ENCODE measurements at regions not wholly inside any gene's neighbourhood (a gene's known extent, or its start where the extent isn't known, plus 50 kb on each side); places are given as distances from the start of the nearest gene placed in this dataset.

DNA sequence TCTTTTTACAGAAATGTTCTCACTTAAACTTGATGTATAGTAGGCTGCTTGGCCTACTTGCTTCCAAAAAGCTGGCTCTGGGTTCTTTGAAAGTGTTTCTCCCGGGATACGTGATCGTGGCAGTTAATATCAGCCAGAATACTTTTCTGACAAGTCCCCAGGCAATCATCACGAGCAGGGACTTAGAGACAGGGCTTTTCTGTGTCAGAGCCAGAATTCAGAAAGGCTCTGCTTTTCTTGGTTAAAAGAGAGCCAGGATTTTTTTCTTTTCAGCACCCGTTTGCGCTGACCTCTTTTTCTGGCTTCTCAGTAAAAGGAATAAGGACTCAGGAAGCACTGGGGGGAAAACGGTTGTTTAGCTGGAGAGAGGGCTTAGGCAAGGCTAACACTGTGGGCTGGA lies 57.8 kb upstream of the ARHGAP5 start:
- H3K27me3 ChIP-seq (ENCODE audit: control insufficient read depth in 1 of 2, insufficient read depth in 2 of 2, low read length in 2 of 2), result no peaks in the 10 kb centered on the region
- TF ChIP-seq, protein P1, sequence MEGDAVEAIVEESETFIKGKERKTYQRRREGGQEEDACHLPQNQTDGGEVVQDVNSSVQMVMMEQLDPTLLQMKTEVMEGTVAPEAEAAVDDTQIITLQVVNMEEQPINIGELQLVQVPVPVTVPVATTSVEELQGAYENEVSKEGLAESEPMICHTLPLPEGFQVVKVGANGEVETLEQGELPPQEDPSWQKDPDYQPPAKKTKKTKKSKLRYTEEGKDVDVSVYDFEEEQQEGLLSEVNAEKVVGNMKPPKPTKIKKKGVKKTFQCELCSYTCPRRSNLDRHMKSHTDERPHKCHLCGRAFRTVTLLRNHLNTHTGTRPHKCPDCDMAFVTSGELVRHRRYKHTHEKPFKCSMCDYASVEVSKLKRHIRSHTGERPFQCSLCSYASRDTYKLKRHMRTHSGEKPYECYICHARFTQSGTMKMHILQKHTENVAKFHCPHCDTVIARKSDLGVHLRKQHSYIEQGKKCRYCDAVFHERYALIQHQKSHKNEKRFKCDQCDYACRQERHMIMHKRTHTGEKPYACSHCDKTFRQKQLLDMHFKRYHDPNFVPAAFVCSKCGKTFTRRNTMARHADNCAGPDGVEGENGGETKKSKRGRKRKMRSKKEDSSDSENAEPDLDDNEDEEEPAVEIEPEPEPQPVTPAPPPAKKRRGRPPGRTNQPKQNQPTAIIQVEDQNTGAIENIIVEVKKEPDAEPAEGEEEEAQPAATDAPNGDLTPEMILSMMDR (IDR thresholded peaks at IDR 0.05), result no peak
- no peaks in the 10 kb centered on the region for H3K9me3 Mint-ChIP-seq
- H3K27ac ChIP-seq (ENCODE audit: low read depth in 1 of 2, low read length in 2 of 2), result no peak overlapping the region
- no peaks in the 10 kb centered on the region for H3K4me1 ChIP-seq (ENCODE audit: insufficient read depth, low read length)
- H3K36me3 ChIP-seq (ENCODE audit: insufficient read depth, low read length), result no peaks in the 10 kb centered on the region
- ATAC-seq (ENCODE audit: poor library complexity), result no peak
- no peak overlapping the region for H3K4me3 Mint-ChIP-seq
- POLR2A ChIA-PET, result no interaction called here
- peaks cover 4% of the 10 kb centered on the region for H3K27me3 Mint-ChIP-seq
- no peaks in the 10 kb centered on the region for H3K4me1 Mint-ChIP-seq (ENCODE audit: low read depth)
- intact Hi-C loops (cut with DNase I, micrococcal nuclease), result no loop called here
- CTCF ChIA-PET, result no interaction called here
- no peaks in the 10 kb centered on the region for H3K36me3 Mint-ChIP-seq (ENCODE audit: low read depth)
- H3K4me3 ChIP-seq (ENCODE audit: low read length), result no peak overlapping the region
- DNase-seq, result no peak
- no peak overlapping the region for H3K27ac Mint-ChIP-seq
- no peaks in the 10 kb centered on the region for H3K9me3 ChIP-seq (ENCODE audit: control insufficient read depth in 1 of 2, insufficient read depth in 1 of 2, low read length in 2 of 2)

DNA sequence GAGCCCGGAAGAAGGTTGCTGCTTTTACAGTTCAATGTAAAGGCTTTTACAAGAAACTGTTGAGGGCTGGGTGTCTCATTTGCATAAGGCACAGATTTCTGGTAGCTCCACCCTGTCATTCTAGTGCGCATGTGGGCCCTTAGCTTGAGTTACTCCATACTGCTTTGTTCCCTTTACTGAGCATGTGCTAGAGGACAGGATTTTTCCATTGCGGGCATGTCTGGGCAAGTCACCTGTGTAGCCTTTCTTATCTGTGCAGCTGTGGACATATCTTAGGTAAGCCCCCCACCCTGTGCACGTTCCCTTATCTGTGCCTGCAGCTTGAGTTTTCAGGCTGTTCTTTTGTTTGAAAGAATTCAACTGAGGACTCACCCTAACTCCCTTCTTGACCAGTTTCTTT lies 56.2 kb upstream of the ARHGAP5 start:
- ATAC-seq (ENCODE audit: poor library complexity) (no peak), DNase-seq (no peak)
- TF ChIP-seq, protein P1 (IDR thresholded peaks at IDR 0.05), result no peak
- ChIA-PET CTCF (no interaction called here), POLR2A (no interaction called here)
- no peaks in the 10 kb centered on the region for H3K9me3 Mint-ChIP-seq
- Histone ChIP-seq H3K9me3 (ENCODE audit: control insufficient read depth in 1 of 2, insufficient read depth in 1 of 2, low read length in 2 of 2) (no peaks in the 10 kb centered on the region), H3K4me1 (ENCODE audit: insufficient read depth, low read length) (no peaks in the 10 kb centered on the region), H3K27ac (ENCODE audit: low read depth in 1 of 2, low read length in 2 of 2) (no peak overlapping the region), H3K36me3 (ENCODE audit: insufficient read depth, low read length) (no peaks in the 10 kb centered on the region), H3K27me3 (ENCODE audit: control insufficient read depth in 1 of 2, insufficient read depth in 2 of 2, low read length in 2 of 2) (peaks cover 0 to 4% of the 10 kb centered on the region in 2 experiments), H3K4me3 (ENCODE audit: low read length) (no peak overlapping the region)
- no peak overlapping the region for H3K27ac Mint-ChIP-seq
- intact Hi-C loops (cut with DNase I, micrococcal nuclease), result no loop called here
- H3K4me3 Mint-ChIP-seq, result no peak overlapping the region
- H3K27me3 Mint-ChIP-seq, result peaks cover 4% of the 10 kb centered on the region
- no peaks in the 10 kb centered on the region for H3K4me1 Mint-ChIP-seq (ENCODE audit: low read depth)
- no peaks in the 10 kb centered on the region for H3K36me3 Mint-ChIP-seq (ENCODE audit: low read depth)

DNA sequence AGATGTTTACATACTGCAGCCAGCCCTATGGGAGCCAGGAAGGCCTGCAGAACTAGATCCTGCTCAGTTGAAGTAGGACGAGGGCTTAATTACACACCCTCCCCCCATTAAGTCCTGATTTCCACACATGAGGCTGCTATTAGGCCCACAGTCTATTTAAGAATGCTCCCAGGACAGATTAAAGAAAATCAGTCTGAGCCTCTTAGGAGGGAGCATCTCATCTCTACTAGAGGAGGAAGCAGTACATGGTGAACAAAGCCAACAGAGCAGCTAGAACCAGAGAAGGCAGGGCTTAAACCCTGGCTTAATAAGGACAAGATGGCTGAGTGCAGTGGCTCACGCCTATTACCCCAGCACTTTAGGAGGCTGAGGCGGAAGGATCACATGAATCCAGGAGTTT lies 55.8 kb upstream of the ARHGAP5 start:
- Mint-ChIP-seq H3K4me3 (no peak overlapping the region), H3K4me1 (ENCODE audit: low read depth) (no peaks in the 10 kb centered on the region), H3K9me3 (no peaks in the 10 kb centered on the region), H3K36me3 (ENCODE audit: low read depth) (no peaks in the 10 kb centered on the region), H3K27me3 (peaks cover 8% of the 10 kb centered on the region), H3K27ac (no peak overlapping the region)
- Histone ChIP-seq H3K36me3 (ENCODE audit: insufficient read depth, low read length) (no peaks in the 10 kb centered on the region), H3K4me1 (ENCODE audit: insufficient read depth, low read length) (no peaks in the 10 kb centered on the region), H3K27ac (ENCODE audit: low read depth in 1 of 2, low read length in 2 of 2) (no peak overlapping the region), H3K27me3 (ENCODE audit: control insufficient read depth in 1 of 2, insufficient read depth in 2 of 2, low read length in 2 of 2) (peaks cover 0 to 4% of the 10 kb centered on the region in 2 experiments), H3K4me3 (ENCODE audit: low read length) (no peak overlapping the region), H3K9me3 (ENCODE audit: control insufficient read depth in 1 of 2, insufficient read depth in 1 of 2, low read length in 2 of 2) (no peaks in the 10 kb centered on the region)
- TF ChIP-seq, protein P1 (IDR thresholded peaks at IDR 0.05), result no peak
- intact Hi-C loops (cut with DNase I, micrococcal nuclease), result no loop called here
- CTCF ChIA-PET, result no interaction called here
- no peak for ATAC-seq (ENCODE audit: poor library complexity)
- DNase-seq, result no peak
- POLR2A ChIA-PET, result no interaction called here

All from CD4-positive, alpha-beta T cell (primary cell).